GM19043 (cell line): ENCODE measurements at regions not wholly inside any gene's neighbourhood (a gene's known extent, or its start where the extent isn't known, plus 50 kb on each side); places are given as distances from the start of the nearest gene placed in this dataset.

Source experiments
- ATAC-seq: cut with Tn5 transposase; IDR thresholded peaks from one replicate; pipeline ENCODE4 v1.9.1; 2021; ENCODE audit warnings: low read depth; ENCODE audit not compliant: unreplicated experiment

GRCh38 chr14:71638523-71639196 lies 293.6 kb upstream of the RGS6 start:
- ATAC-seq: no peak

GRCh38 chr14:71642715-71643114 lies 289.5 kb upstream of the RGS6 start:
- no peak for ATAC-seq

- no peak for ATAC-seq
These were observed 286.6 kb upstream of the RGS6 start for GRCh38 chr14:71645656-71646055.

GRCh38 chr14:71646518-71646917 lies 285.7 kb upstream of the RGS6 start:
- no peak for ATAC-seq

GRCh38 chr14:71647086-71647784 lies 285.0 kb upstream of the RGS6 start:
- ATAC-seq: no peak

- ATAC-seq: no peak
These were observed 283.5 kb upstream of the RGS6 start for GRCh38 chr14:71648725-71649124.

- no peak for ATAC-seq
These were observed 282.0 kb upstream of the RGS6 start for GRCh38 chr14:71650187-71650755.

GRCh38 chr14:71651228-71651627 lies 281.0 kb upstream of the RGS6 start:
- no peak for ATAC-seq

- ATAC-seq: no peak
These were observed 279.9 kb upstream of the RGS6 start for GRCh38 chr14:71652368-71652767.

GRCh38 chr14:71654810-71655209 lies 277.4 kb upstream of the RGS6 start:
- ATAC-seq: no peak

GRCh38 chr14:71658261-71658860 lies 273.9 kb upstream of the RGS6 start:
- ATAC-seq: no peak

- ATAC-seq: no peak
These were observed 273.1 kb upstream of the RGS6 start for GRCh38 chr14:71659159-71659558.

- no peak for ATAC-seq
These were observed 270.8 kb upstream of the RGS6 start for GRCh38 chr14:71661441-71661840.

GRCh38 chr14:71662291-71662790 lies 269.9 kb upstream of the RGS6 start:
- ATAC-seq: no peak

GRCh38 chr14:71665157-71665556 lies 267.1 kb upstream of the RGS6 start:
- ATAC-seq: no peak

- no peak for ATAC-seq
These were observed 266.4 kb upstream of the RGS6 start for GRCh38 chr14:71665781-71666180.

GRCh38 chr14:71666571-71667145 lies 265.6 kb upstream of the RGS6 start:
- no peak for ATAC-seq

GRCh38 chr14:71668186-71668912 lies 263.9 kb upstream of the RGS6 start:
- ATAC-seq: no peak

- no peak for ATAC-seq
These were observed 259.6 kb upstream of the RGS6 start for GRCh38 chr14:71672596-71672995.

- ATAC-seq: no peak
These were observed 256.9 kb upstream of the RGS6 start for GRCh38 chr14:71675126-71675899.
